H9 (cell line): ENCODE measurements at regions not wholly inside any gene's neighbourhood (a gene's known extent, or its start where the extent isn't known, plus 50 kb on each side); places are given as distances from the start of the nearest gene placed in this dataset.

ENCODE experiments used
- DNase-seq: peaks from one replicate; pipeline ENCODE4 v3.0.0-alpha.2; 2017
- H2AFZ ChIP-seq: one replicate; pipeline ENCODE4 v1.6.1; 2013; ENCODE audit warnings: mild to moderate bottlenecking, low read length, control low read depth, moderate library complexity
- H2AK5ac ChIP-seq: 2 replicates; pipeline ENCODE4 v1.6.1; 2013; ENCODE audit warnings: low read length, control low read depth, mixed read lengths; ENCODE audit not compliant: insufficient read length
- H2BK120ac ChIP-seq: one replicate; pipeline ENCODE4 v1.6.1; 2013; ENCODE audit warnings: low read depth, mild to moderate bottlenecking, low read length, control low read depth, inconsistent platforms; ENCODE audit not compliant: poor library complexity, severe bottlenecking
- H2BK12ac ChIP-seq: 2 replicates; pipeline ENCODE4 v1.6.1; 2013; ENCODE audit warnings: low read length, control low read depth, mixed read lengths, low read depth; ENCODE audit not compliant: insufficient read length
- H2BK15ac ChIP-seq: 2 replicates; pipeline ENCODE4 v1.6.1; 2013; ENCODE audit warnings: low read depth, low read length, control low read depth
- H2BK20ac ChIP-seq: one replicate; pipeline ENCODE4 v1.6.1; 2013; ENCODE audit warnings: low read depth, mild to moderate bottlenecking, low read length, control low read depth, inconsistent platforms; ENCODE audit not compliant: poor library complexity, severe bottlenecking
- H2BK5ac ChIP-seq: 2 replicates; pipeline ENCODE4 v1.6.1; 2013; ENCODE audit warnings: low read length, control low read depth, mixed read lengths; ENCODE audit not compliant: insufficient read length
- H3K14ac ChIP-seq: 2 replicates; pipeline ENCODE4 v1.6.1; 2013; ENCODE audit warnings: low read length, control low read depth; ENCODE audit not compliant: insufficient read depth
- H3K18ac ChIP-seq: 2 replicates; pipeline ENCODE4 v1.6.1; 2013; ENCODE audit warnings: low read depth, mild to moderate bottlenecking, mixed read lengths, low read length, control low read depth; ENCODE audit not compliant: insufficient read length
- H3K23ac ChIP-seq: 2 replicates; pipeline ENCODE4 v1.6.1; 2013; ENCODE audit warnings: low read length, control low read depth, mixed read lengths, low read depth; ENCODE audit not compliant: insufficient read length
- H3K23me2 ChIP-seq: 2 replicates; pipeline ENCODE4 v1.6.1; 2013; ENCODE audit warnings: low read depth, mild to moderate bottlenecking, mixed read lengths, low read length, control low read depth; ENCODE audit not compliant: insufficient read length, poor library complexity, severe bottlenecking
- H3K27ac ChIP-seq: 2 replicates; pipeline ENCODE4 v1.5.1; 2013; ENCODE audit warnings: low read length, control low read depth, mixed read lengths, low read depth; ENCODE audit not compliant: insufficient read length
- H3K27me3 ChIP-seq: 2 replicates; pipeline ENCODE4 v1.6.1; 2013; ENCODE audit warnings: low read length, control low read depth, inconsistent platforms; ENCODE audit not compliant: insufficient read depth
- H3K4ac ChIP-seq: 2 replicates; pipeline ENCODE4 v1.6.1; 2013; ENCODE audit warnings: low read depth, mild to moderate bottlenecking, control low read depth, inconsistent platforms, low read length, moderate library complexity
- H3K4me1 ChIP-seq: 2 replicates; pipeline ENCODE4 v1.6.1; 2013; ENCODE audit warnings: low read length, control low read depth, inconsistent platforms; ENCODE audit not compliant: insufficient read depth
- H3K4me2 ChIP-seq: 2 replicates; pipeline ENCODE4 v1.6.1; 2013; ENCODE audit warnings: low read length, control low read depth, mixed read lengths; ENCODE audit not compliant: insufficient read length, insufficient read depth
- H3K56ac ChIP-seq: 2 replicates; pipeline ENCODE4 v1.6.1; 2013; ENCODE audit warnings: low read depth, mild to moderate bottlenecking, mixed read lengths, low read length, control low read depth; ENCODE audit not compliant: insufficient read length
- H3K79me1 ChIP-seq: 2 replicates; pipeline ENCODE4 v1.6.1; 2013; ENCODE audit warnings: low read depth, mild to moderate bottlenecking, moderate library complexity, low read length, control low read depth, inconsistent platforms; ENCODE audit not compliant: insufficient read depth, poor library complexity, severe bottlenecking
- H3K79me2 ChIP-seq: 2 replicates; pipeline ENCODE4 v1.6.1; 2013; ENCODE audit warnings: low read length, control low read depth, inconsistent platforms; ENCODE audit not compliant: insufficient read depth
- H3K9ac ChIP-seq: 2 replicates; pipeline ENCODE4 v1.6.1; 2013; ENCODE audit warnings: low read length, control low read depth, mixed read lengths; ENCODE audit not compliant: insufficient read length; ENCODE audit errors: extremely low read depth
- H3K9me3 ChIP-seq: one replicate; pipeline ENCODE4 v1.6.1; 2013; ENCODE audit warnings: low read depth, low read length, inconsistent platforms; ENCODE audit not compliant: control insufficient read depth
- H3T11ph ChIP-seq: one replicate; pipeline ENCODE4 v1.6.1; 2013; ENCODE audit warnings: mild to moderate bottlenecking, low read length, control low read depth, inconsistent platforms
- H4K20me1 ChIP-seq: one replicate; pipeline ENCODE4 v1.6.1; 2013; ENCODE audit not compliant: control insufficient read depth, insufficient read length, insufficient read depth
- H4K5ac ChIP-seq: 2 replicates; pipeline ENCODE4 v1.6.1; 2013; ENCODE audit warnings: low read depth, mild to moderate bottlenecking, mixed read lengths, low read length, control low read depth; ENCODE audit not compliant: insufficient read length
- H4K8ac ChIP-seq: replicated peaks from 2 replicates; pipeline ENCODE4 v1.6.1; 2013; ENCODE audit warnings: low read length, control low read depth, mixed read lengths, low read depth; ENCODE audit not compliant: insufficient read length
- H4K91ac ChIP-seq: 2 replicates; pipeline ENCODE4 v1.6.1; 2013; ENCODE audit warnings: low read depth, mild to moderate bottlenecking, moderate library complexity, mixed read lengths, low read length, control low read depth; ENCODE audit not compliant: insufficient read length
- H3K27ac Mint-ChIP-seq, 3 experiments: 2 replicates in 2 of 3; 3 replicates in 1 of 3; pipeline ENCODE4 v1.8.0; 2020 to 2021; ENCODE audit warnings: mixed read lengths in 3 of 3, mild to moderate bottlenecking in 1 of 3, moderate library complexity in 1 of 3
- H3K27me3 Mint-ChIP-seq: 2 replicates; pipeline ENCODE4 v1.8.0; 2021; ENCODE audit warnings: low read depth, mild to moderate bottlenecking, moderate library complexity, mixed read lengths
- H3K36me3 Mint-ChIP-seq, 3 experiments: 2 replicates in 2 of 3; 3 replicates in 1 of 3; pipeline ENCODE4 v1.8.0; 2020 to 2021; ENCODE audit warnings: low read depth in 3 of 3, mixed read lengths in 3 of 3; ENCODE audit not compliant: insufficient read depth in 1 of 3
- H3K4me1 Mint-ChIP-seq, 2 experiments: 2 replicates each; pipeline ENCODE4 v1.8.0; 2020; ENCODE audit warnings: mixed read lengths in 2 of 2
- H3K4me3 Mint-ChIP-seq, 2 experiments: 2 replicates in 1 of 2; 3 replicates in 1 of 2; pipeline ENCODE4 v1.8.0; 2020 to 2021; ENCODE audit warnings: mild to moderate bottlenecking in 2 of 2, mixed read lengths in 2 of 2, moderate library complexity in 1 of 2
- H3K9me3 Mint-ChIP-seq, 2 experiments: 2 replicates in 1 of 2; 3 replicates in 1 of 2; pipeline ENCODE4 v1.8.0; 2020; ENCODE audit warnings: mild to moderate bottlenecking in 2 of 2, mixed read lengths in 2 of 2, moderate library complexity in 1 of 2
- WGBS: extraction: QIAGEN DNeasy Blood & Tissue Kit; methylation state at CpG from one replicate; pipeline ENCODE4 v1.1.7; 2013; ENCODE audit warnings: missing lambda C conversion rate, low lambda C conversion rate, mixed read lengths; ENCODE audit not compliant: insufficient read length; ENCODE audit errors: extremely low coverage; 5-methylcytosine and 5-hydroxymethylcytosine counted together
- TF ChIP-seq, protein P1 (sequence below): fragments of 200-600 bp; sonication (generic); conservative IDR thresholded peaks from 3 replicates; pipeline ENCODE4 v1.8.0; 2021; ENCODE audit warnings: antibody characterized with exemption, mild to moderate bottlenecking

DNA sequence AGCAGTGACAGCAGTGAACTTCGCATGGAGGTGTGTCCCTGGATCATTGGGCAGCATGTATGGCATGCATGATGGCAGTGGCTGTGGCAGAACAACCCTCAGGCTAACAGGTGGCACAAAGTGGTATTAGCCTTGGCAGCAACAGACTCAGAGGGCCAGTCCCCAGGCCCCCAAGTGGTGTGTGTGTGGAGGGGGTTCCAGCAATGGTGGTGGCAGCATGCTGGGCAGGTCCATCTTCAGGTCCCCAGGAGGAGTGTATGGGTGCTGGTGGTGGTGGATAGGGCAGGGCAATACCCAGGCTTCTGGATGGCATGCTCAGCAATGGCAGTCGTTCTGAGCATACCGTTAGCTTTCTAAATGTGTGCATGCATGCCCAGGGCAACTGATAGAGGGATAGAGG is 923.7 kb downstream of the PDHA2 start:
- Histone ChIP-seq H2BK5ac (no peak overlapping the region), H4K8ac (no peak overlapping the region), H3T11ph (no peak overlapping the region), H2BK15ac (no peak overlapping the region), H4K5ac (no peak overlapping the region), H2BK12ac (no peak overlapping the region), H2AK5ac (no peak overlapping the region), H3K4me2 (no peak overlapping the region), H3K23me2 (no peaks in the 10 kb centered on the region), H3K27me3 (no peaks in the 10 kb centered on the region), H2BK20ac (no peak overlapping the region), H3K18ac (no peak overlapping the region), H3K14ac (no peak overlapping the region), H2BK120ac (no peak overlapping the region), H4K20me1 (no peaks in the 10 kb centered on the region), H3K4me1 (no peaks in the 10 kb centered on the region), H3K79me2 (no peaks in the 10 kb centered on the region), H4K91ac (no peak overlapping the region), H3K4ac (no peak overlapping the region), H3K9me3 (no peaks in the 10 kb centered on the region), H3K23ac (no peak overlapping the region), H3K27ac (no peak overlapping the region), H2AFZ (no peak overlapping the region), H3K79me1 (no peaks in the 10 kb centered on the region), H3K56ac (no peak overlapping the region), H3K9ac (no peak overlapping the region)
- no peaks in the 10 kb centered on the region for H3K27me3 Mint-ChIP-seq
- no peaks in the 10 kb centered on the region; a peak in 1 of 4 replicates for H3K4me1 Mint-ChIP-seq
- peaks cover 6 to 15% of the 10 kb centered on the region in 2 experiments; a peak in 4 of 5 replicates for H3K9me3 Mint-ChIP-seq
- no peak overlapping the region for H3K4me3 Mint-ChIP-seq
- DNase-seq, result no peak
- H3K36me3 Mint-ChIP-seq, result peaks cover 0 to 16% (median 5%) of the 10 kb centered on the region in 3 experiments; a peak in 4 of 7 replicates
- WGBS, result no CpG with 5 or more reads among the region's 3 CpGs
- TF ChIP-seq, protein P1, sequence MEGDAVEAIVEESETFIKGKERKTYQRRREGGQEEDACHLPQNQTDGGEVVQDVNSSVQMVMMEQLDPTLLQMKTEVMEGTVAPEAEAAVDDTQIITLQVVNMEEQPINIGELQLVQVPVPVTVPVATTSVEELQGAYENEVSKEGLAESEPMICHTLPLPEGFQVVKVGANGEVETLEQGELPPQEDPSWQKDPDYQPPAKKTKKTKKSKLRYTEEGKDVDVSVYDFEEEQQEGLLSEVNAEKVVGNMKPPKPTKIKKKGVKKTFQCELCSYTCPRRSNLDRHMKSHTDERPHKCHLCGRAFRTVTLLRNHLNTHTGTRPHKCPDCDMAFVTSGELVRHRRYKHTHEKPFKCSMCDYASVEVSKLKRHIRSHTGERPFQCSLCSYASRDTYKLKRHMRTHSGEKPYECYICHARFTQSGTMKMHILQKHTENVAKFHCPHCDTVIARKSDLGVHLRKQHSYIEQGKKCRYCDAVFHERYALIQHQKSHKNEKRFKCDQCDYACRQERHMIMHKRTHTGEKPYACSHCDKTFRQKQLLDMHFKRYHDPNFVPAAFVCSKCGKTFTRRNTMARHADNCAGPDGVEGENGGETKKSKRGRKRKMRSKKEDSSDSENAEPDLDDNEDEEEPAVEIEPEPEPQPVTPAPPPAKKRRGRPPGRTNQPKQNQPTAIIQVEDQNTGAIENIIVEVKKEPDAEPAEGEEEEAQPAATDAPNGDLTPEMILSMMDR, result no peak
- no peak overlapping the region for H3K27ac Mint-ChIP-seq
